ENCODE measurements at regions not wholly inside any gene's neighbourhood (a gene's known extent, or its start where the extent isn't known, plus 50 kb on each side); places are given as distances from the start of the nearest gene placed in this dataset.

DNA sequence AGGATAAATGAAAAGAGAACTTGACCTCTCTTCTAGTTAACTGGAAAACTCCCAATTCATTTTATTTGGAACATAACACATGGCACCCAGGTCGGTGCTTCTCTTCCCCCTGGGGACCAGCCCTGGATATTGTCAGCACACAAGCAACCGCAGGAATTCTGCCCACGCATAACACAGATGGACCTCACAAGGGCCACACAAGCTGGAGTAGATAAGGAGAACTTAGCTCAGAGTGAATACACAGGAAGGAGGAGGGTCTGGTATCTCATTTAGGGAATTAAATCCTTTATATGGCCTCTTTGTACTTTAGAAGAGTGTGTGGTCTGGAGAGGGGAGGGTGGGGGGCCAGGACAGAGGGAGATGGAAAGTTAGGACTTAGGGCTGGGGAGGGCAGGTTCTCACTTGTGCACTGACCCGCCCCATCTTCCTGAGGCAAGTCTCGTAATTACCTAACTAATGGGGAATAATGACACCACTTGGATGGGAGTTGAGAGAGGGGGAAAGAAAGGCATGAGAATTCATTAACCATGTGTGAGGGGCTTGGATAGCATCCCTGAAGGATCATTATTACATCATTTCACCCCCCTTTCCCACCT, 341.2 kb upstream of the WWC1 start:
- TF ChIP-seq, protein P1, sequence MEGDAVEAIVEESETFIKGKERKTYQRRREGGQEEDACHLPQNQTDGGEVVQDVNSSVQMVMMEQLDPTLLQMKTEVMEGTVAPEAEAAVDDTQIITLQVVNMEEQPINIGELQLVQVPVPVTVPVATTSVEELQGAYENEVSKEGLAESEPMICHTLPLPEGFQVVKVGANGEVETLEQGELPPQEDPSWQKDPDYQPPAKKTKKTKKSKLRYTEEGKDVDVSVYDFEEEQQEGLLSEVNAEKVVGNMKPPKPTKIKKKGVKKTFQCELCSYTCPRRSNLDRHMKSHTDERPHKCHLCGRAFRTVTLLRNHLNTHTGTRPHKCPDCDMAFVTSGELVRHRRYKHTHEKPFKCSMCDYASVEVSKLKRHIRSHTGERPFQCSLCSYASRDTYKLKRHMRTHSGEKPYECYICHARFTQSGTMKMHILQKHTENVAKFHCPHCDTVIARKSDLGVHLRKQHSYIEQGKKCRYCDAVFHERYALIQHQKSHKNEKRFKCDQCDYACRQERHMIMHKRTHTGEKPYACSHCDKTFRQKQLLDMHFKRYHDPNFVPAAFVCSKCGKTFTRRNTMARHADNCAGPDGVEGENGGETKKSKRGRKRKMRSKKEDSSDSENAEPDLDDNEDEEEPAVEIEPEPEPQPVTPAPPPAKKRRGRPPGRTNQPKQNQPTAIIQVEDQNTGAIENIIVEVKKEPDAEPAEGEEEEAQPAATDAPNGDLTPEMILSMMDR (IDR thresholded peaks at IDR 0.05; ENCODE audit: insufficient read depth, low read length): no peak
- no peak overlapping the region for H3K4me3 ChIP-seq (ENCODE audit: low read depth, low read length)
- peak; percentile 79 for DNase-seq (ENCODE audit: low read depth)

DNA sequence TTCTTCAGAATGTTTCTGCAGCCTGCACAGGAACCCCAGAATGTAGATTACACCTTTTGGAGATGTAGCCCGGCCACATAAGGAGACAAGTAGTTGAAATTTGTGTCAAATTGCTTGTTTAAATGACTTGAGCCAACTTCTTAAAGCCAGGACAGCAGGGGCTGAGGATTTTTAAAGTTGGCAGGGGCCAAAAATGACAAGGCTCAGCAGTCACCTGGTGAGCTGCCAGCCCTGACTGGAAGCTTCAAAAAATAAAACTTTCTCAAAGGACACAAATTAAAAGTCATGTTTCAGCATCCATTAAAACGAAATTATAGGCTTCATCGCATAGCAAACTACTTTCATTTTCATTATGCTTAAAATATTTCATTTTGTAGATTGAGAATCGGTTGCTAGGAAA, 340.3 kb upstream of the WWC1 start:
- TF ChIP-seq, protein P1 (IDR thresholded peaks at IDR 0.05; ENCODE audit: insufficient read depth, low read length): no peak
- H3K4me3 ChIP-seq (ENCODE audit: low read depth, low read length): peak overlapping the region; percentile 44
- no peak for DNase-seq (ENCODE audit: low read depth)

DNA sequence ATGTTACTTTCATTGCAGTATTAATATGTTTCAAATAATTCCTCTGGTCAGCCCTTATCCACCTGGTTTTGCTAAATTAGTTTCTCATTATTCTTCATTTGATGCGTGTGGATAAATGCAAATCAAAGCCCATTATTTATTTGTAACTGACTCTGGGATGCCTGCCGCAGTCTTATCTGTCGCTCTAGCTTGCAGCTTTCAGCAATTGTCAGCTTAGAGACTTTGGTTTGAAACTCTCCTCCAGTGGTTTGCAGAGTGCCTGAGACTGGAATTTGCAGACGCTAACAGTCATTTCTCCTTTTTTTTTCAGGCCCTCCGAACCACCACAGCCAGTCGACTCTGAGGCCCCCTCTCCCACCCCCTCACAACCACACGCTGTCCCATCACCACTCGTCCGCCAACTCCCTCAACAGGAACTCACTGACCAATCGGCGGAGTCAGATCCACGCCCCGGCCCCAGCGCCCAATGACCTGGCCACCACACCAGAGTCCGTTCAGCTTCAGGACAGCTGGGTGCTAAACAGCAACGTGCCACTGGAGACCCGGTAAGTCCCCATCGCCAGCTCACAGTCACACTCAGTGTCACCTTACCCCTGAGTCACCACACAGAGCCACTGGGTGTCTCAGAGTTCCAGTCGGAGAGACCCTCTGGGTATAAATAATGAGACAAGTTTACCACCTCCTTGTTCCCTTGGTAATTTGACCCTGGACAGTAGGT, 339.0 kb upstream of the WWC1 start:
- H3K4me3 ChIP-seq (ENCODE audit: low read depth, low read length): no peak overlapping the region
- no peak for DNase-seq (ENCODE audit: low read depth)
- TF ChIP-seq, protein P1 (IDR thresholded peaks at IDR 0.05; ENCODE audit: insufficient read depth, low read length): no peak

DNA sequence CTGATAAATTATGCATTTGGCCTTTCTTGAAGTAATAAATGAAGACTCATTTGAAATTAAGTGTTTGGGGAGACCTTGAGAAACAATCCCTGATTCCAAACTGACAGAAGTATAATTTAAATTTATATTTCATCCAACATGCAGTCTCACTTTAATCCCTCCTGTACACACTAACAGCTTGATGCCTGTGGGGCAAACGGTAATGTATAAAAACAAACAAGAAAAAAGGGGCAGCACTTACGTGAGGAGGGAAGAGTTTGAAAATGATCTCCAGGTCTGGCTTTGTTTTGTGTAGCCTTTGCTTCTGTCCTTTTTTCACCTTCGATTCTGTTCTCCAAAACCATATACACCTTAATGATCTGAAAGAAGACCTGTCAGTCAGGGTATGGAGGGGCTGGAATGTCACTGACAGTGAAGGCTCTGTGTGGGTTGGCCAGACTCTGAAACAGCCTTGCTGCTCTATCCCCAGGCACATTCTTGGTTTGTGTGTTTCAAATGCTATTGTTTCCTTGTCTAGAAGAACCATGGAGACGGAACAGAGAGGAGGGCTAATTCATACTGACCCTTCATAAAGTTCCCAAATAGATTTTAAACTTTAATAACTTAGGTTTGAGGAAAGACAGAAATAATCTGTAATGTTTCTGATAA, 338.2 kb upstream of the WWC1 start:
- TF ChIP-seq, protein P1 (IDR thresholded peaks at IDR 0.05; ENCODE audit: insufficient read depth, low read length): no peak
- H3K4me3 ChIP-seq (ENCODE audit: low read depth, low read length): no peak overlapping the region
- no peak for DNase-seq (ENCODE audit: low read depth)

DNA sequence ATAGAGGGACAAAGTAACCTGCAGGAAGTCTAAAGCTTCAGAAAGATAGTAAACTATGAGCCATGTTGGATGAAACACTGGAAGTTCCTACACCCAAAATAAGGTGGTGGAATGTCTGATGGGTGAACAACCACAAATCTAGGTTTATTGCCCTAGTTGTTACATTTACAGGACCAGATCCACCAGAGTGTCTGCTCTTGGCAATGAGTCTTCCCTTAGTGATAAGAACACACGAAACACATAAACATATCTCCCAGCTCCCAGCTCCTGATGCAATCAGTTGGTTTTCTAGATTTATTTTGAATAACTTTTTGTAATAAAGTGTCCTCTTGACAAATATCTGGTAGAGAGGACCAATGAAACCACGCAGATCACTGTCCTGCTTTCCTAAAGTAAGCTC, 329.7 kb upstream of the WWC1 start:
- TF ChIP-seq, protein P1 (IDR thresholded peaks at IDR 0.05; ENCODE audit: insufficient read depth, low read length): no peak
- no peak for DNase-seq (ENCODE audit: low read depth)
- H3K4me3 ChIP-seq (ENCODE audit: low read depth, low read length): no peak overlapping the region

DNA sequence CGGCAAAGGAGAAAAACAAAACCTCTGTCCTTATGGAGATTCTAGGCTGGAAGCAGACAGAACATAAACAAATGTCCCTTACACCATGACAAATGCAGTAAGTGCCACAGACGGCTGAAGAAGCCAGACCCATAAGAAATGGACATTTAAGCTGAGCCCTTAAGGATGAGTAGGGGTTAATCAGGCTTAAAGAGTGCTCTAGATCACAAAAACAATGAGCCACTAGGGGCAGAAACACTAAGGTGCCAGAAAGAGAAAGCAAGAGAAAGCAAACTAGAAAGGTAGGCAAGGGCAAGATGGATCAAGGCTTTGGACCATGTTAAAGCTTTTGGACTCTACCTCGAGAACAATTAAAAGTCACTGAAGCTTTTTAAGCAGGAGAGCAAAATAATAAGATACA, 326.9 kb upstream of the WWC1 start:
- H3K4me3 ChIP-seq (ENCODE audit: low read depth, low read length): no peak overlapping the region
- TF ChIP-seq, protein P1 (IDR thresholded peaks at IDR 0.05; ENCODE audit: insufficient read depth, low read length): no peak
- no peak for DNase-seq (ENCODE audit: low read depth)
